Stromal cell of bone marrow (primary cell): ENCODE measurements at regions not wholly inside any gene's neighbourhood (a gene's known extent, or its start where the extent isn't known, plus 50 kb on each side); places are given as distances from the start of the nearest gene placed in this dataset.

Experiments used
- DNase-seq: peaks from one replicate; pipeline ENCODE4 v3.0.0-alpha.2; 2012; ENCODE audit warnings: low read depth

- DNase-seq: no peak
These were observed 152.1 kb upstream of the ISX start for GRCh38 chr22:34913826-34914225.

GRCh38 chr22:34914846-34915245 lies 151.1 kb upstream of the ISX start:
- no peak for DNase-seq

GRCh38 chr22:34917239-34917638 lies 148.7 kb upstream of the ISX start:
- no peak for DNase-seq

GRCh38 chr22:34931026-34931425 lies 134.9 kb upstream of the ISX start:
- DNase-seq: no peak

GRCh38 chr22:34934261-34934660 lies 131.7 kb upstream of the ISX start:
- no peak for DNase-seq

- no peak for DNase-seq
These were observed 122.1 kb upstream of the ISX start for GRCh38 chr22:34943830-34944229.

- DNase-seq: no peak
These were observed 119.5 kb upstream of the ISX start for GRCh38 chr22:34946339-34946985.

- no peak for DNase-seq
These were observed 115.5 kb upstream of the ISX start for GRCh38 chr22:34950489-34950888.

GRCh38 chr22:34951212-34951611 lies 114.7 kb upstream of the ISX start:
- DNase-seq: no peak

- no peak for DNase-seq
These were observed 106.0 kb upstream of the ISX start for GRCh38 chr22:34960005-34960404.

- DNase-seq: no peak
These were observed 98.9 kb upstream of the ISX start for GRCh38 chr22:34966980-34967565.

- no peak for DNase-seq
These were observed 96.8 kb upstream of the ISX start for GRCh38 chr22:34969001-34969790.

GRCh38 chr22:34971456-34971855 lies 94.5 kb upstream of the ISX start:
- no peak for DNase-seq

- no peak for DNase-seq
These were observed 93.6 kb upstream of the ISX start for GRCh38 chr22:34972191-34972897.

- no peak for DNase-seq
These were observed 92.9 kb upstream of the ISX start for GRCh38 chr22:34973016-34973415.

- no peak for DNase-seq
These were observed 92.0 kb upstream of the ISX start for GRCh38 chr22:34973926-34974325.

- DNase-seq: no peak
These were observed 90.2 kb upstream of the ISX start for GRCh38 chr22:34975721-34976120.

- DNase-seq: no peak
These were observed 89.5 kb upstream of the ISX start for GRCh38 chr22:34976474-34976873.

- no peak for DNase-seq
These were observed 89.1 kb upstream of the ISX start for GRCh38 chr22:34976886-34977285.

GRCh38 chr22:34986523-34986922 lies 79.4 kb upstream of the ISX start:
- no peak for DNase-seq

GRCh38 chr22:34992672-34993071 lies 73.3 kb upstream of the ISX start:
- no peak for DNase-seq

- no peak for DNase-seq
These were observed 72.4 kb upstream of the ISX start for GRCh38 chr22:34993548-34993947.
